RWPE2 (cell line): ENCODE measurements at regions not wholly inside any gene's neighbourhood (a gene's known extent, or its start where the extent isn't known, plus 50 kb on each side); places are given as distances from the start of the nearest gene placed in this dataset.

Source experiments
- ATAC-seq: fragments of 200-7000 bp; cut with Tn5 transposase; 3 replicates; pipeline ENCODE4 v1.9.1; 2021; ENCODE audit warnings: low read depth
- DNase-seq: peaks from one replicate; pipeline ENCODE4 v3.0.0-alpha.2; 2020; ENCODE audit warnings: low spot score
- H3K27ac ChIP-seq: fragments of 450-650 bp; 2 replicates; pipeline ENCODE4 v1.5.1; 2017; ENCODE audit warnings: mild to moderate bottlenecking; ENCODE audit not compliant: poor library complexity, severe bottlenecking
- H3K27me3 ChIP-seq: fragments of 250-450 bp; sonication (Bioruptor Pico); 2 replicates; pipeline ENCODE4 v1.5.1; 2021; ENCODE audit warnings: mild to moderate bottlenecking, moderate library complexity; ENCODE audit not compliant: insufficient read depth, poor library complexity, severe bottlenecking
- H3K36me3 ChIP-seq: fragments of 250-450 bp; sonication (Bioruptor Pico); 2 replicates; pipeline ENCODE4 v1.5.1; 2020; ENCODE audit warnings: low read depth, mild to moderate bottlenecking, moderate library complexity
- H3K4me1 ChIP-seq: fragments of 250-450 bp; sonication (Bioruptor Pico); 2 replicates; pipeline ENCODE4 v1.5.1; 2021; ENCODE audit warnings: mild to moderate bottlenecking, moderate library complexity; ENCODE audit not compliant: insufficient read depth, poor library complexity, severe bottlenecking
- H3K4me3 ChIP-seq: fragments of 250-450 bp; sonication (Bioruptor Pico); 2 replicates; pipeline ENCODE4 v1.5.1; 2021; ENCODE audit warnings: mild to moderate bottlenecking, moderate library complexity; ENCODE audit not compliant: severe bottlenecking
- H3K9me3 ChIP-seq: fragments of 250-450 bp; sonication (Bioruptor Pico); 2 replicates; pipeline ENCODE4 v1.5.1; 2021; ENCODE audit warnings: mild to moderate bottlenecking, moderate library complexity; ENCODE audit not compliant: severe bottlenecking
- TF ChIP-seq, protein P1 (sequence below): fragments of 450-650 bp; IDR thresholded peaks from one replicate; pipeline ENCODE4 v1.5.1; 2017; ENCODE audit warnings: mild to moderate bottlenecking, moderate library complexity; ENCODE audit not compliant: poor library complexity, severe bottlenecking

DNA sequence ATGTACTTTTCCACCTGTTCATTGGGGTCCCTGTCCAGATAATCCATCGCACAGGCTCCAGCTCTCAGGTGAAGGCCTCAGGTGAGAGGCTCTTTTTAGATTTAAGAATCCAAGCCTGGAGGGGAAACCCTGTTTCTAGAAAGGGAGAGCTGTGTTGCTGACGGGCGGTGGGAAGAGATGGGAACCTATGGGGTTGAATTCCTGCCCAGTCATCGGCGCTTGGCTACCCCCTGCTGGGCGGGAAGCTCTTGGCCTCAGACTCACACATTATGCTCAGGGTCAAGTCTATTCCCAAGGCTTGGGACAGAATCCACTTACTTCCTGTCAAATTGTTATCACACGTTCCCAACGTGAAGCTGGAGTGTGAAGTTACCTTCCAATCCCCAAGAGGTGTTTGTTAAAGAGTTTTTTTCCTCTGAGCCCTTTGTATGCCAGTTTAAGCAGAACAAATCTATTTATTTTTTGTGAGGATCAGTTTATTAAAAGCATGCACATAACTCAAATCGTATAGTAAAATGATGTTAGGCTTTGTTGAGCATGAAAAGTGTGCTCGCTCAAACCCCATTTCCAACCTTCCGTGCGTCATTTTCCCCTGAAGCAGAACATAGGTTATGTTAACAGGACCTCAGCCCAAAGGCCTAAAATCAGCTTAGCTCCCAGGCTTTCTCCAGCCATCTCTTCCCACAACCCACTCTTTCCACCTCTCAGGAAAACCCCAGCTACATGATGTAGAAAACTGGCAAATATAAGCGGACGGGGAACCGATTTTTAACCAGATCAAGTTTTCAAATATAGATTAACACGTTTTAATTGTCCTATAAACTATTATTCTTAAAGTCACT, 181.7 kb upstream of the ETAA1 start:
- DNase-seq, result no peak
- ATAC-seq, result no peak
- Histone ChIP-seq H3K4me3 (no peak overlapping the region), H3K36me3 (no peaks in the 10 kb centered on the region), H3K27me3 (no peaks in the 10 kb centered on the region), H3K27ac (no peak overlapping the region), H3K9me3 (no peaks in the 10 kb centered on the region), H3K4me1 (no peaks in the 10 kb centered on the region)
- TF ChIP-seq, protein P1, sequence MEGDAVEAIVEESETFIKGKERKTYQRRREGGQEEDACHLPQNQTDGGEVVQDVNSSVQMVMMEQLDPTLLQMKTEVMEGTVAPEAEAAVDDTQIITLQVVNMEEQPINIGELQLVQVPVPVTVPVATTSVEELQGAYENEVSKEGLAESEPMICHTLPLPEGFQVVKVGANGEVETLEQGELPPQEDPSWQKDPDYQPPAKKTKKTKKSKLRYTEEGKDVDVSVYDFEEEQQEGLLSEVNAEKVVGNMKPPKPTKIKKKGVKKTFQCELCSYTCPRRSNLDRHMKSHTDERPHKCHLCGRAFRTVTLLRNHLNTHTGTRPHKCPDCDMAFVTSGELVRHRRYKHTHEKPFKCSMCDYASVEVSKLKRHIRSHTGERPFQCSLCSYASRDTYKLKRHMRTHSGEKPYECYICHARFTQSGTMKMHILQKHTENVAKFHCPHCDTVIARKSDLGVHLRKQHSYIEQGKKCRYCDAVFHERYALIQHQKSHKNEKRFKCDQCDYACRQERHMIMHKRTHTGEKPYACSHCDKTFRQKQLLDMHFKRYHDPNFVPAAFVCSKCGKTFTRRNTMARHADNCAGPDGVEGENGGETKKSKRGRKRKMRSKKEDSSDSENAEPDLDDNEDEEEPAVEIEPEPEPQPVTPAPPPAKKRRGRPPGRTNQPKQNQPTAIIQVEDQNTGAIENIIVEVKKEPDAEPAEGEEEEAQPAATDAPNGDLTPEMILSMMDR, result peak; percentile 21

DNA sequence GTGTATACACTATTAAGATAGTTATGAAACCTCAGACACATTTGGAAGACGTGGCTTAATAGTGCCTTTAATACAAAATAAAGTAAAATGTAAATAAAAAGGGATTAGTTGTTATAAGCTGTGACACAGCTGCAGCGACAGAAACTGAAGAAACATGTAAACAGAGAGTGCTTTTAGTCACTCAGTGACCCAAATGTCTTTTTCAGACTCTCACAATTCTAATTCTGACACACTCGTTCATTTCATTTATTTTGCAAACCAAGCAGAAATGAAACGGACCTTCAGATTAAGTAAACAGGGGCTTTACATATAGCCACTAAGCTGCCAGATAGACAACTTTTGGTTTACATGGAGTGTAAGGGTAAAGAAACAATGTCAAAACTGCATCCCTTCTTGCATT, 181.0 kb upstream of the ETAA1 start:
- Histone ChIP-seq H3K27me3 (no peaks in the 10 kb centered on the region), H3K27ac (no peak overlapping the region), H3K36me3 (no peaks in the 10 kb centered on the region), H3K4me1 (no peaks in the 10 kb centered on the region), H3K9me3 (no peaks in the 10 kb centered on the region), H3K4me3 (no peak overlapping the region)
- ATAC-seq (no peak), DNase-seq (no peak)
- TF ChIP-seq, protein P1, result no peak

DNA sequence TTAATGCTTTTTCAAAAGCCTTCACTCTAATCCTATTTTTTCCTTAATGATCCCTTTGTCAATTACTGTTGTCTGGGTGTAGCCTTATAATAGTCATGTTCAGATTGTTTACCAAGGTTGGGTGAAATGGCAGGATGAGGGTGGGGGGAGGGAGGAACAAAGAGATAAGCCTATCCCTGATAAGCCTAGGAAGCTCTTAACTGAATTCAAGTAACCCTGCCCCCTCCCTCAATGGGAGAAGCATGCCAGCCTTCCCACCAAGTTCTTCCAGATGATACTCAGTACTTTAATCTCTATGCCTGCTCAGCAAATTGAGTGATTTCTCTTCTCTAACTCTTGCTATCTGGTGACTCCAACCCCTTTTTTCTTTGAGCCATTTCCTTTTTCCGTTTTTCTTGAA, 180.3 kb upstream of the ETAA1 start:
- ATAC-seq (no peak), DNase-seq (no peak)
- Histone ChIP-seq H3K27me3 (no peaks in the 10 kb centered on the region), H3K9me3 (no peaks in the 10 kb centered on the region), H3K27ac (no peak overlapping the region), H3K4me1 (no peaks in the 10 kb centered on the region), H3K4me3 (no peak overlapping the region), H3K36me3 (no peaks in the 10 kb centered on the region)
- TF ChIP-seq, protein P1, result no peak

DNA sequence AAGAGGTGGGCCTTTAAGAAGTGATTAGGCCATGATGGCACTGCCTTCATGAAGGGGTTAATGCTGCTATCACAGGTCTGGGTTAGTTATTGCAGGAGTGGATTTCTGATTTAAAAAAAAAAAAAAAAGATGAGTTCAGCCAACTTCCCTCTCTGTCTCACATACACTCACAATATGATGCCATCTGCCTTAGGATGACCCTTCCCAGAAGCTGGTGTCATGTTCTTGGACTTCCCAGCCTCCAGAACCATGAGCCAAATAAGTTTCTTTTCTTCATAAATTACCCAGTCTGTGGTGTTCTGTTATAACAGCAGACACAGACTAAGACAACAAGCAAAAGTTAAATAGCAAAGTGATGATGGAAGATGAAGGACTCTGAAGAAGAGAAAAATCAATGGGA, 179.7 kb upstream of the ETAA1 start:
- Histone ChIP-seq H3K27me3 (no peaks in the 10 kb centered on the region), H3K27ac (no peak overlapping the region), H3K9me3 (no peaks in the 10 kb centered on the region), H3K4me3 (no peak overlapping the region), H3K4me1 (no peaks in the 10 kb centered on the region), H3K36me3 (no peaks in the 10 kb centered on the region)
- DNase-seq (no peak), ATAC-seq (no peak)
- TF ChIP-seq, protein P1, result no peak

DNA sequence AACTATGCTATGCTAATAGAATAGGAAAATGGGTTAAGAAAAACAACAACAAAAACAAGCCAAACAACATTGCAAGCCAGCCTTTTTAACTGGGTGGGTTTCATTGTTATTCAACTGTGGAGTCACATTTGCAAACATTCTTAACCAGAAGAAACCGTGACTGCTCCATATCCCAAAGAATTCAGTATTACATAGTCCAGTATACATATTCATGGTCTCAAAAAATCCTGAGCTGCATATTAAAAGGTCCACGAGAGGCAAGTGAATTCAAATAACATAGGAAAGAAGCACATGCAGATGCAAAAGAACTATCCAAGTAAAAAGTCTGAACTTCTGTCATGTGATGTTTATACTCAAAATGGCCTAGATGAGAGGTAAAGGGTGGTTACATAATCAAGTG, 179.1 kb upstream of the ETAA1 start:
- Histone ChIP-seq H3K27ac (no peak overlapping the region), H3K9me3 (no peaks in the 10 kb centered on the region), H3K27me3 (no peaks in the 10 kb centered on the region), H3K4me1 (no peaks in the 10 kb centered on the region), H3K4me3 (no peak overlapping the region), H3K36me3 (no peaks in the 10 kb centered on the region)
- no peak for DNase-seq
- TF ChIP-seq, protein P1, result no peak
- ATAC-seq, result no peak
